ENCODE measurements at regions not wholly inside any gene's neighbourhood (a gene's known extent, or its start where the extent isn't known, plus 50 kb on each side); places are given as distances from the start of the nearest gene placed in this dataset.

DNA sequence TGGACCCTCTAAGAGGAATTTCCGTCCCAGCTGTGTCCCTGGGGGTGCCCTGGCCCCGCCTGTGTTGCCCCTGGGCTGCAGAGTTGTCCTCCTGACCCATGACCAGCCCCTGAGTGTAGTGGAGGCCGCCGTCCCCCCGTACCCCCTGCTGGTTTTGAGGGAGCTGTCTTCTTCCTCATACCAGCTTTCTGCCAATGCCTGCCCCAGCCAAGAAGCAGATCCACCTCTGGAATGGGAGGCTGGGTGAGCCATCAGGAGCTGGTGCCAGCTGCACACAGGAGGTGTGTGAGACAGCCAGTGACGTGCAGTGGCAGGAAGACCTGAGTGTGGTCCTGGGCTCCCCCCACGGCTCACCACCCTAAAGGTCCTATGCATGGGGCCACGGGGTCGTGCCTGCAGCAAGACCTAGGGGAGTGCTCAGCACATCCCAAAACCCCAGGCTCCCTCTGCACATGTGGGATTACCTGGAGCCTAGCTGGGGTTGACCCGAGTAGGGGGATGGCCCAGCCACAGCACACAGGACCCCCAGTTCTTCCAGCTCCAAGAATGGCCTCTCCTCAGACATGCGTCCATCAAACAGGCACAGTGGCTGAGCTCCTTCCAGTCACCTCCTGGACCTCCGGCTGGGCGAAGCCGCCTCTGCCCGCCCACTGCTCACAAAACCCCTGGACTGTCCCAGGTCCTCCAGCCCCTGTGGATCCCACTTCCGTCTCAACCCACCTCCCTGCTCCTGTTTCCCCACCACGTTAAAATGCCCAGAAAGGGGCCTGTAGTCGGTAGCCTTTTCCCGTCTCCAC lies 647.6 kb downstream of the BRD1 start:
- TF ChIP-seq, protein P1, sequence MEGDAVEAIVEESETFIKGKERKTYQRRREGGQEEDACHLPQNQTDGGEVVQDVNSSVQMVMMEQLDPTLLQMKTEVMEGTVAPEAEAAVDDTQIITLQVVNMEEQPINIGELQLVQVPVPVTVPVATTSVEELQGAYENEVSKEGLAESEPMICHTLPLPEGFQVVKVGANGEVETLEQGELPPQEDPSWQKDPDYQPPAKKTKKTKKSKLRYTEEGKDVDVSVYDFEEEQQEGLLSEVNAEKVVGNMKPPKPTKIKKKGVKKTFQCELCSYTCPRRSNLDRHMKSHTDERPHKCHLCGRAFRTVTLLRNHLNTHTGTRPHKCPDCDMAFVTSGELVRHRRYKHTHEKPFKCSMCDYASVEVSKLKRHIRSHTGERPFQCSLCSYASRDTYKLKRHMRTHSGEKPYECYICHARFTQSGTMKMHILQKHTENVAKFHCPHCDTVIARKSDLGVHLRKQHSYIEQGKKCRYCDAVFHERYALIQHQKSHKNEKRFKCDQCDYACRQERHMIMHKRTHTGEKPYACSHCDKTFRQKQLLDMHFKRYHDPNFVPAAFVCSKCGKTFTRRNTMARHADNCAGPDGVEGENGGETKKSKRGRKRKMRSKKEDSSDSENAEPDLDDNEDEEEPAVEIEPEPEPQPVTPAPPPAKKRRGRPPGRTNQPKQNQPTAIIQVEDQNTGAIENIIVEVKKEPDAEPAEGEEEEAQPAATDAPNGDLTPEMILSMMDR (IDR thresholded peaks at IDR 0.05; ENCODE audit: low read depth, low read length): no peak
- H3K4me1 ChIP-seq (ENCODE audit: low read depth): no peaks in the 10 kb centered on the region
- no peak for DNase-seq (ENCODE audit: low read depth in 1 of 2, low spot score in 1 of 2)
- H3K36me3 ChIP-seq: no peaks in the 10 kb centered on the region
- H3K4me3 ChIP-seq: no peak overlapping the region
- no peak overlapping the region for H3K27ac ChIP-seq
- no peaks in the 10 kb centered on the region for H3K27me3 ChIP-seq
- H3K9me3 ChIP-seq (ENCODE audit: low read depth): no peaks in the 10 kb centered on the region

DNA sequence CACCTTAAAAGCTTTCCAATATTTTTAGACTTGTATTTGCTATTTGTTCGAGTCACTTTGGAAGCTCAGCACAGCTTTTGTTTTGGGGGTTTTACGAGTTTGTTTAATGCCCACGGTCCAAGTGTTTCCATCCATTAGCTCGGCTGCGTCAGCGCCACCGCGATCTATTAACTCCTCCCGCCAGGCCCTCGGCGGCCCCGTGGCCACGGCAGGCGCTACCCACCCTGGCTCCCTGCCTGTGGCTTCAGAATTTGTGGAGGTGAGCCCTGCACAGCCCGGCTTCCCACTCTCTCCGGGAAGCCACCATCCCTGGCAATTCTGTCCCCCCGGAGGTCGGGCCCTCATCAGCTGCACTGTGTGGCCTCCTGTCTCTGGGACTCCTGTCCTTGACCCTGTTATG lies 648.5 kb downstream of the BRD1 start:
- H3K27me3 ChIP-seq: no peaks in the 10 kb centered on the region
- DNase-seq (ENCODE audit: low read depth in 1 of 2, low spot score in 1 of 2): no peak
- no peak overlapping the region for H3K4me3 ChIP-seq
- H3K36me3 ChIP-seq: no peaks in the 10 kb centered on the region
- TF ChIP-seq, protein P1 (IDR thresholded peaks at IDR 0.05; ENCODE audit: low read depth, low read length): no peak
- H3K9me3 ChIP-seq (ENCODE audit: low read depth): no peaks in the 10 kb centered on the region
- H3K27ac ChIP-seq: no peak overlapping the region
- no peaks in the 10 kb centered on the region for H3K4me1 ChIP-seq (ENCODE audit: low read depth)

DNA sequence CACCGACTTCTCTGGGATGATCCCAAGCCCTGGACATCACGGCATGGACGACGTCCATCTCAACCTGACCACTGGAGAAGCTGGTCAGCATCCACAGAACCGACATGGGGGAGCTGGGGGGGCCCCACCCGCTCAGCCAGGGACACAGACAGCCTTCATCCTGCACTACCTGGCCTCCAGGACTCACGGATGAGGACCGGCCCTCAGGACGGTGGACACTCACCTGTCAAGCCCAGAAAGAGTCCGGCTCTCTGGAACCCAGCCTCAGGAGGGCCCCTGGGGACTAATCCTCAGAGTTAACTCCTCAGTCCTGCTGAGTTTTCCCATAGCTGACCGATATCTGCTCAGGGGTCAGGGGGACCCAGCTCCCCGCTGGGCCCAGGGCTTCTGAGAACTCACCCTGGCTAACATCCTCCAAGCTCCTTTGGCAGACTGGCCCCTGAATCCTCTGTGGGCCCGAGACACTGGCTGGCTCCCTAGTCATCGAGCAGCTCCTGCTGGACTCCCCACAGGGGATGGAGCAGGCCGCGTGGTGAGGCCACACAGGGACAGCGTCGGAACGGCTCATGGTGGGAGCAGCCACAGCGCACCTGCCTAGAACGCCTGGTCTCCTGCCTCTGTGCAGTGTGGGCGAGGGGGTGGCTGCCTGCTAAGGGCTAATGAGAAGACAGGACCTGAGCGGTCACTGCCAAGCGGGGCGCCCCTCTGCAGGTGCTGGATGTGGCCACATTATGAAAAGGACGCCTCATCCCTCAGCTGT lies 649.2 kb downstream of the BRD1 start:
- Histone ChIP-seq H3K4me1 (ENCODE audit: low read depth) (no peaks in the 10 kb centered on the region), H3K27me3 (no peaks in the 10 kb centered on the region), H3K27ac (no peak overlapping the region), H3K36me3 (no peaks in the 10 kb centered on the region), H3K9me3 (ENCODE audit: low read depth) (no peaks in the 10 kb centered on the region), H3K4me3 (no peak overlapping the region)
- TF ChIP-seq, protein P1 (IDR thresholded peaks at IDR 0.05; ENCODE audit: low read depth, low read length): no peak
- no peak for DNase-seq (ENCODE audit: low read depth in 1 of 2, low spot score in 1 of 2)

DNA sequence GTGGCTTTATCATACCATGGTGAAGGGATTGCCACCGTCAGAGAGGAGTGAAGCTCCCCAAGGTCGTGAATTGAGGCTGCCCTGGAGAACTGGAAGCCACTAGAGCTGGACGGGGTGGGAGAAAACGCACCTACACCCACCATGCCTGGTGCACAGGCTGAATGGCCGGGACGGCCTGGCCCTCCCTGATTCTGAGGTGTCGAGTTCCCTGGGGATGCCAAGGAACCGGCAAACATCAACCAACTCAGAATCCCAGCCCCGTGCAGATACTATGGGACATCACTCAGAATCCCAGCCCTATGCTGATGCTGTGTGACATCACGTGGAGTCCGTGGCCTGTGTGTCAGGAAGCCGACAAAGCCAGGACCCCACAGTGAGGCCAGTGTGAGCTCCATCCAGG lies 650.0 kb downstream of the BRD1 start:
- H3K27ac ChIP-seq: no peak overlapping the region
- no peak overlapping the region for H3K4me3 ChIP-seq
- TF ChIP-seq, protein P1 (IDR thresholded peaks at IDR 0.05; ENCODE audit: low read depth, low read length): no peak
- no peaks in the 10 kb centered on the region for H3K9me3 ChIP-seq (ENCODE audit: low read depth)
- H3K27me3 ChIP-seq: no peaks in the 10 kb centered on the region
- no peak for DNase-seq (ENCODE audit: low read depth in 1 of 2, low spot score in 1 of 2)
- no peaks in the 10 kb centered on the region for H3K4me1 ChIP-seq (ENCODE audit: low read depth)
- H3K36me3 ChIP-seq: no peaks in the 10 kb centered on the region

DNA sequence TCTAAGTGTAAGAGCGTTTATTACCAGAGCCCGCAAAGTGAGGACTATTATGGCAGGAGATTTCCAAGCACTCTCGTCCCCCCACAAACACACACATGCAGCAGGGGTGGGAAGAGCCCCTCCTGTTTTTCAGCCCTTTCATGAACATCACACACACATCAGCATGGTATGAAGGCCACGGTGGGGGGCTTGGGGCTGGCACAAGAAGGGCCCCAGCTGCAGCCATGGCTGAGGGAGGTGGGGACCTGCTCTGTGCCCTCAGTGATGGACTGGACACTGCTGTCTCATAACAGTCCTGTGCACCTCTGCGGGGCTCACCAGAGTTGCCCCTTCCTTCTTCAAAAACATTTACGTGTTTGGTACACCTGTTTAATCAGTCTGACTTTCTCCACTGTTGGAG lies 650.7 kb downstream of the BRD1 start:
- Histone ChIP-seq H3K4me1 (ENCODE audit: low read depth) (no peaks in the 10 kb centered on the region), H3K27me3 (no peaks in the 10 kb centered on the region), H3K36me3 (no peaks in the 10 kb centered on the region), H3K9me3 (ENCODE audit: low read depth) (no peaks in the 10 kb centered on the region), H3K27ac (no peak overlapping the region), H3K4me3 (no peak overlapping the region)
- TF ChIP-seq, protein P1 (IDR thresholded peaks at IDR 0.05; ENCODE audit: low read depth, low read length): no peak
- DNase-seq (ENCODE audit: low read depth in 1 of 2, low spot score in 1 of 2): no peak
